HepG2 (cell line): ENCODE measurements at regions not wholly inside any gene's neighbourhood (a gene's known extent, or its start where the extent isn't known, plus 50 kb on each side); places are given as distances from the start of the nearest gene placed in this dataset.

Experiments
- ATAC-seq: fragments of 200-7000 bp; cut with Tn5 transposase; 3 replicates; pipeline ENCODE4 v1.9.1; 2020; ENCODE audit warnings: mild to moderate bottlenecking, moderate library complexity
- BruUV-seq: library from RNA; stranded (reverse); fragments of 400-500 nt; replicated peaks from 2 replicates; lab custom pipeline; 2021; lab: Mats Ljungman, UMichigan
- CTCF ChIA-PET: fragments of 300-600 bp; formaldehyde crosslinking; extraction: SDS; loops from one replicate; lab custom pipeline; 2021; ENCODE audit warnings: low total read pairs, inconsistent platforms, low intra/inter-chr PET ratio; lab: Yijun Ruan, JAX
- POLR2A ChIA-PET: fragments of 350-600 bp; sonication (Branson Sonifier 250); formaldehyde crosslinking; loops from one replicate; lab custom pipeline; 2020; ENCODE audit warnings: antibody characterized with exemption, inconsistent platforms; lab: Yijun Ruan, JAX
- DNase-seq: peaks from one replicate; pipeline ENCODE4 v3.0.0-alpha.2; 2015; ENCODE audit warnings: low spot score
- FAIRE-seq: peaks from 3 replicates; lab custom pipeline; 2011; peaks lifted over from hg19 to GRCh38; lab: Jason Lieb, UNC
- H2AFZ ChIP-seq: one replicate; pipeline ENCODE4 v1.6.1; 2011; ENCODE audit warnings: low read length, inconsistent platforms
- H3K27ac ChIP-seq: fragments of 300-600 bp; 3 replicates; pipeline ENCODE4 v1.8.0; 2011; ENCODE audit warnings: mixed run types, mild to moderate bottlenecking, mixed read lengths, low read length, inconsistent platforms; ENCODE audit not compliant: insufficient read depth; ENCODE audit errors: extremely low read length
- H3K27me3 ChIP-seq, 2 experiments: fragments of 200-600 bp in 1 of 2; 2 replicates in 1 of 2; 3 replicates in 1 of 2; pipeline versions ENCODE4 v1.6.0 to v1.8.0; 2011; ENCODE audit warnings: low read length in 2 of 2, mild to moderate bottlenecking in 2 of 2, moderate library complexity in 2 of 2, inconsistent platforms in 1 of 2; ENCODE audit not compliant: insufficient read depth in 2 of 2, control insufficient read depth in 1 of 2
- H3K36me3 ChIP-seq, 2 experiments: fragments of 200-600 bp in 1 of 2; replicated peaks in 1 of 2; 2 replicates in 1 of 2; 3 replicates in 1 of 2; pipeline versions ENCODE4 v1.5.1 to v1.8.0; 2011; ENCODE audit warnings: low read length in 2 of 2, inconsistent platforms in 1 of 2; ENCODE audit not compliant: insufficient read depth in 2 of 2, control insufficient read depth in 1 of 2
- H3K4me1 ChIP-seq: 2 replicates; pipeline ENCODE4 v1.5.1; 2012; ENCODE audit warnings: low read length, inconsistent platforms; ENCODE audit not compliant: insufficient read depth
- H3K4me2 ChIP-seq: 2 replicates; pipeline ENCODE4 v1.6.0; 2011; ENCODE audit warnings: low read depth, low read length, inconsistent platforms
- H3K4me3 ChIP-seq, 3 experiments: fragments of 200-600 bp in 1 of 3; sonication (generic), shearing (Covaris generic) in 1 of 3; replicated peaks in 1 of 3; 2 replicates each; pipeline ENCODE4 v1.5.1; 2011 to 2016; ENCODE audit warnings: low read length in 3 of 3, inconsistent platforms in 2 of 3, low read depth in 2 of 3, mild to moderate bottlenecking in 2 of 3, control low read depth in 1 of 3, mixed read lengths in 1 of 3; ENCODE audit not compliant: insufficient read depth in 1 of 3
- H3K79me2 ChIP-seq: one replicate; pipeline ENCODE4 v1.6.1; 2011; ENCODE audit warnings: low read length, inconsistent platforms; ENCODE audit not compliant: insufficient read depth
- H3K9ac ChIP-seq: 2 replicates; pipeline ENCODE4 v1.6.0; 2011; ENCODE audit warnings: mild to moderate bottlenecking, low read depth, low read length, inconsistent platforms; ENCODE audit not compliant: insufficient read depth
- H3K9me3 ChIP-seq: 2 replicates; pipeline ENCODE4 v1.5.1; 2012; ENCODE audit warnings: mild to moderate bottlenecking, low read length
- H4K20me1 ChIP-seq: 2 replicates; pipeline ENCODE4 v1.6.0; 2011; ENCODE audit warnings: inconsistent platforms, mild to moderate bottlenecking, low read length, moderate library complexity; ENCODE audit not compliant: insufficient read depth
- ATF3 ChIP-seq: sonication (generic); formaldehyde crosslinking; IDR thresholded peaks from 2 replicates; pipeline ENCODE4 v1.4.0; 2020; ENCODE audit warnings: missing genetic modification reagents
- CBX2 ChIP-seq, 2 experiments: fragments of 200-600 bp in 1 of 2; sonication (generic); formaldehyde crosslinking in 1 of 2; IDR thresholded peaks; 2 replicates each; pipeline versions ENCODE4 v1.7.0 to v1.8.1; 2018 to 2022; ENCODE audit warnings: low read depth in 2 of 2, low read length in 1 of 2, mild to moderate bottlenecking in 1 of 2, missing genetic modification reagents in 1 of 2
- CHCHD3 ChIP-seq: sonication (generic); formaldehyde crosslinking; IDR thresholded peaks from 2 replicates; pipeline ENCODE4 v1.8.0; 2022; ENCODE audit warnings: mild to moderate bottlenecking, missing genetic modification reagents, moderate library complexity
- FLYWCH1 ChIP-seq: sonication (generic); formaldehyde crosslinking; IDR thresholded peaks from 2 replicates; pipeline ENCODE4 v1.8.1; 2023; ENCODE audit warnings: mild to moderate bottlenecking, missing genetic modification reagents
- FOXA3 ChIP-seq: IDR thresholded peaks from 2 replicates; pipeline ENCODE4 v1.6.1; 2016; ENCODE audit warnings: missing genetic modification reagents, missing compliant biosample characterization
- HNRNPL ChIP-seq: fragments of 200-400 bp; formaldehyde crosslinking; IDR thresholded peaks from 2 replicates; pipeline ENCODE4 v1.6.1; 2017; ENCODE audit warnings: mild to moderate bottlenecking, low read depth, low read length
- MEIS2 ChIP-seq: sonication (generic); formaldehyde crosslinking; IDR thresholded peaks from 2 replicates; pipeline ENCODE4 v1.9.0; 2021; ENCODE audit warnings: mild to moderate bottlenecking, missing genetic modification reagents
- NFE2L2 ChIP-seq: fragments of 150-350 bp; IDR thresholded peaks from 2 replicates; pipeline ENCODE4 v1.6.1; 2014; ENCODE audit warnings: low read length
- ONECUT2 ChIP-seq: sonication (generic); formaldehyde crosslinking; IDR thresholded peaks from 2 replicates; pipeline ENCODE4 v1.4.0; 2020; ENCODE audit warnings: missing genetic modification reagents
- SNAPC4 ChIP-seq: sonication (generic); formaldehyde crosslinking; IDR thresholded peaks from 2 replicates; pipeline ENCODE4 v1.4.0; 2020; ENCODE audit warnings: mild to moderate bottlenecking, missing genetic modification reagents
- THYN1 ChIP-seq: sonication (generic); formaldehyde crosslinking; IDR thresholded peaks from 2 replicates; pipeline ENCODE4 v1.8.1; 2023; ENCODE audit warnings: low read depth, mild to moderate bottlenecking, moderate library complexity, missing genetic modification reagents, borderline replicate concordance
- ZBTB38 ChIP-seq: sonication (generic); formaldehyde crosslinking; IDR thresholded peaks from 2 replicates; pipeline ENCODE4 v1.5.1; 2020; ENCODE audit warnings: mild to moderate bottlenecking, missing genetic modification reagents
- ZMYM4 ChIP-seq: sonication (generic); formaldehyde crosslinking; IDR thresholded peaks from 2 replicates; pipeline ENCODE4 v1.8.1; 2023; ENCODE audit warnings: mild to moderate bottlenecking, missing genetic modification reagents
- ZNF784 ChIP-seq: sonication (generic); formaldehyde crosslinking; IDR thresholded peaks from 2 replicates; pipeline ENCODE4 v1.5.1; 2020; ENCODE audit warnings: missing genetic modification reagents, mild to moderate bottlenecking, borderline replicate concordance
- whole genome bisulfite sequencing: methylation state at CpG from one replicate; pipeline ENCODE4 v1.1.6; 2017; ENCODE audit warnings: low lambda C conversion rate; 5-methylcytosine and 5-hydroxymethylcytosine counted together
- in situ Hi-C: cut with HindIII; loops from 2 replicates; pipeline ENCODE4 v1.10.0; 2017; ENCODE audit warnings: low pct_unique_long_range_greater_than_20kb; ENCODE audit not compliant: extremely low pct_ligation_motif_present
- intact Hi-C: fragments of 100-400 bp; cut with micrococcal nuclease; formaldehyde crosslinking; loops from one replicate; pipeline ENCODE4 v1.10.0; 2022; ENCODE audit not compliant: unreplicated experiment
- TF ChIP-seq, protein P1 (sequence below): sonication (generic); formaldehyde crosslinking; IDR thresholded peaks from 2 replicates; pipeline ENCODE4 v1.4.0; 2020; ENCODE audit warnings: missing genetic modification reagents, low read depth, mild to moderate bottlenecking, borderline replicate concordance
- TF ChIP-seq, protein P2 (sequence below): sonication (generic); formaldehyde crosslinking; IDR thresholded peaks from 2 replicates; pipeline ENCODE4 v1.4.0; 2020; ENCODE audit warnings: missing genetic modification reagents, mild to moderate bottlenecking, borderline replicate concordance

DNA sequence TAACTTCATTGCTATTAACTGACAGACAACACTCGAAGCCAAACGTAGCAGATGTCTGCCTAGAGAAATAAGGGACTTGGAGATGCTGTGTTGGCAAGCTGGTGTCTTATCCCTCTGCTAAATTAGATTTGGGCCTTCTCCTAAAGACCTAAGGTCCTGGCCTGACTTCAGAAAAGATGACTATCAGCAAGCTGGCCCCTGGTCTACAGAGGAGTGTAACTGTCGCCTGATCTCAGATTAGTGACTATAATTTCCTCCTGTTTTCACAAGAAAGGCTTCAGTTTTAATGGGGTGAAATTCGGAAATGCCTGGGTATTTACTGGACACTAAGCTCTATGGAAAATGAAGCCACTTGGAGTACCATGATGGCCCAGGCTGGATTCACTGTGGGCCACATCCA is 53.1 kb upstream of the SLC7A14 start (continued):
- TF ChIP-seq ZMYM4 (CRISPR knock-in tag): no peak
- no peak for TF ChIP-seq THYN1 (CRISPR knock-in tag)
- no peak for TF ChIP-seq CBX2 (IDR thresholded peaks at IDR 0.05; ENCODE audit: low read depth, low read length)
- TF ChIP-seq CBX2 (CRISPR knock-in tag; IDR thresholded peaks at IDR 0.05; ENCODE audit: low read depth): no peak
- TF ChIP-seq, all 625 proteins: peak for 0

DNA sequence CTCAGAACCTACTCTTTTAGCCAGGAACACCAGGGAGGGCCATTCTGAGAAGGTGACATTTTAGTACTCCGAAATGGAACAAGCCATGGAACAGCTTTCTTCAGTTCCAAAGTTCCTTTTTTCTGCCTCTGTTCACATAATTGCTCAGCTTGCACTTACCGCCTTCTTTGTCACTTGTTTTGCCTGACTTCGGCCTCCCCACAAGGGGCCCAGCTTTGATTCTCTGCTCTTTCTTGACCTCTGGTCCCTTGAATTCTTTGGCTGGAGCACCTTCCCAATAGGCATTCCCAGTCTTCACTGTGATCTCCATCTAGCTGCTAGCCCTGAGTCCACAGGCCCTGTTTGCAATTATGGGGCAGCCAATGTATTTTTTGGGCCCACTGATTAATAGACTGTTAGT is 51.4 kb upstream of the SLC7A14 start:
- intact Hi-C loops: no loop called here
- FAIRE-seq: no peak
- Histone ChIP-seq H3K36me3 (no peaks in the 10 kb centered on the region), H3K4me3 (no peak overlapping the region), H4K20me1 (no peaks in the 10 kb centered on the region), H3K9me3 (no peaks in the 10 kb centered on the region), H3K79me2 (no peaks in the 10 kb centered on the region), H3K4me1 (0 out of 2 replicates have a peak, but pooled peaks cover 6% of the 10 kb centered on the region), H3K27ac (no peak overlapping the region), H2AFZ (no peak overlapping the region), H3K4me2 (no peak overlapping the region), H3K9ac (no peak overlapping the region), H3K27me3 (no peaks in the 10 kb centered on the region; a peak in 1 of 5 replicates)
- in situ Hi-C loops: no loop called here
- CTCF ChIA-PET: no interaction called here
- 7% methylated on average over 3 of the region's 3 CpGs for WGBS
- DNase-seq: no peak
- no peak for ATAC-seq
- POLR2A ChIA-PET: no interaction called here
- no TSS peak for BruUV-seq
- no peak for TF ChIP-seq NFE2L2
- no peak for TF ChIP-seq HNRNPL
- no peak for TF ChIP-seq ATF3 (CRISPR knock-in tag)
- TF ChIP-seq ZBTB38: no peak
- no peak for TF ChIP-seq MEIS2 (CRISPR knock-in tag)
- TF ChIP-seq ONECUT2 (CRISPR knock-in tag): no peak
- TF ChIP-seq SNAPC4: no peak
- TF ChIP-seq ZNF784 (CRISPR knock-in tag): no peak
- TF ChIP-seq, protein P1, sequence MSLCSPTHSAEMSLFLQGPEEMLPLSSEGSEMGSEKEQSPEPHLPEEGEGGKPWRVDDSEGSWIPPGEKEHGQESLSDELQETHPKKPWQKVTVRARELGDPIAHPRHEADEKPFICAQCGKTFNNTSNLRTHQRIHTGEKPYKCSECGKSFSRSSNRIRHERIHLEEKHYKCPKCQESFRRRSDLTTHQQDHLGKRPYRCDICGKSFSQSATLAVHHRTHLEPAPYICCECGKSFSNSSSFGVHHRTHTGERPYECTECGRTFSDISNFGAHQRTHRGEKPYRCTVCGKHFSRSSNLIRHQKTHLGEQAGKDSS (CRISPR knock-in tag): no peak
- no peak for TF ChIP-seq FOXA3 (CRISPR knock-in tag)
- no peak for TF ChIP-seq CHCHD3
- TF ChIP-seq, protein P2, sequence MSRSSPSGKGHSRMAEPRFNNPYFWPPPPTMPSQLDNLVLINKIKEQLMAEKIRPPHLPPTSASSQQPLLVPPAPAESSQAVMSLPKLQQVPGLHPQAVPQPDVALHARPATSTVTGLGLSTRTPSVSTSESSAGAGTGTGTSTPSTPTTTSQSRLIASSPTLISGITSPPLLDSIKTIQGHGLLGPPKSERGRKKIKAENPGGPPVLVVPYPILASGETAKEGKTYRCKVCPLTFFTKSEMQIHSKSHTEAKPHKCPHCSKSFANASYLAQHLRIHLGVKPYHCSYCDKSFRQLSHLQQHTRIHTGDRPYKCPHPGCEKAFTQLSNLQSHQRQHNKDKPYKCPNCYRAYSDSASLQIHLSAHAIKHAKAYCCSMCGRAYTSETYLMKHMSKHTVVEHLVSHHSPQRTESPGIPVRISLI (CRISPR knock-in tag): no peak
- TF ChIP-seq FLYWCH1 (CRISPR knock-in tag): no peak
